GM21576 (cell line): ENCODE measurements at regions not wholly inside any gene's neighbourhood (a gene's known extent, or its start where the extent isn't known, plus 50 kb on each side); places are given as distances from the start of the nearest gene placed in this dataset.

Experiments
- ATAC-seq: cut with Tn5 transposase; IDR thresholded peaks from one replicate; pipeline ENCODE4 v1.9.1; 2021; ENCODE audit warnings: mild to moderate bottlenecking, moderate library complexity; ENCODE audit not compliant: unreplicated experiment

GRCh38 chr12:78683031-78683430 lies 181.5 kb upstream of the SYT1 start:
- no peak for ATAC-seq

GRCh38 chr12:78683626-78684025 lies 180.9 kb upstream of the SYT1 start:
- ATAC-seq, result no peak

DNA sequence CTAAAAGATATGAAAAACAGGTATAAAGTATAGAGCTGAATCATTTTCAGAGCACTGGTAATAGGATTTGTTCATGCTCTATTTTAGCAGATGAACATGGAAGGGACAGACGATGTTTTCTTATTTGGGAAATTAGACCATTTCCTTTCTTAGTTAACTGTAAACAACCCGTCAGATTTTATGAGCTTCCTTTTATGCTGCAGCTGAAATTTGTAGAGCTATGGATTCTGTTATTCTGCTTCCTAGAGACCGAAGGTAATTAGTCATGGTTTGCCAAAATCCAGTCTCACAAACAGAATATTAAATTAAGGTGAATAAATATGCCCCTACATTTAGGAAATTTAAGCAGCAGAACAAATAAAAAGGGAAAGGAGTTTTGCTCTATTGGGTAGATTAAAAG lies 180.2 kb upstream of the SYT1 start:
- no peak for ATAC-seq

DNA sequence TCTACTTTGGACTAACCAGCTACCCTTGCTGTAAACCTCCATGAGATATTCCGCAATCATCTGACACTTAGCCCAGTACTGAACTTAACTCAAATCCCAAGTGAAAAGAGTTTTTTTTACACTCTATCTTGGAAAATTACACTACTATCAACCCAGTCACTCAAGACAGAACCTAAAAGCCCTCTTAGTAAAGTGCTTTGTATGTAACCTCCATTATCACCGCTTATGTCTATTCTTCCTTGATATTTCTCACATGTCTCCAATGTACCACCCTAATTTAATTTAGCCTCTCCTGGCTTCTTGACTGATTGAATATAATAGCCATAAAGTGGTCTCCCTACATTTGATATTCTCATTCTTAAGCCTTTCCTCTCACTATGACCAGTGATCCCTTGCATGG lies 168.8 kb upstream of the SYT1 start:
- ATAC-seq, result no peak

GRCh38 chr12:78696267-78696666 lies 168.3 kb upstream of the SYT1 start:
- no peak for ATAC-seq

GRCh38 chr12:78697817-78698415 lies 166.7 kb upstream of the SYT1 start:
- ATAC-seq, result no peak

DNA sequence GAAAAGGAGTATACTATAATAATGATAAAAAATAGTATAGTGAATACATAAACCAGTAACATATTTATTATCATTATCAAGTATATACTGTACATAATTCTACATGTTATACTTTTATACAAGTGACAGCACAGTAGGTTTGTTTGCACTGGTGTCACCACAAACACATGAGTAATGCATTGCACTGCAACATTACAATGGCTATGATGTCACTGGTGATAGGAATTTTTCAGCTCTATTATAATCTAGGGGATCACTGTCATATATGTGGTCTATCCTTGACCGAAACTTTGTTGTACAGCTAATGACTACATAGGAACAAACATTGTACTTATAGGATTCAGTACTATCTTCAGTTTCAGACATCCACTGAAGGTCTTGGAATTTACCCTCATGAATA lies 165.8 kb upstream of the SYT1 start:
- ATAC-seq, result no peak

DNA sequence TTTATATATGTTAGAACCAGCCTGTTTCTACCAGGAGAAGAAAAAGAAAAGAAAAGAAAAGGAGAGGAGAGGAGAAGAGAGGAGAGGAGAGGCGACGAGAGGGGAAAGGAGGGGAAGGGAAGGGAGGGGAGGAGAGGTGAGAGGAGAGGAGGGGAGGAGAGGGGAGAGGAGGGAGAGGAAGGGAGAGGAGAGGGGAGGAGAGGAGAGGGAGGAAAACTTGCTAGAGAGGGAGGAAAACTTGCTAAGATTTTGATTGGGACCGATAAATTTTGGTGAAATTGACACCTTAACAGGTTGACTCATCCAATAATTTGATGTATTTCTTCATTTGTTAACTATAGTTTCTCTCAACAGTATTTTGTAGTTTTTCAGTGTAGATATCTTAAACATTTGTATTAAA lies 164.0 kb upstream of the SYT1 start:
- no peak for ATAC-seq

DNA sequence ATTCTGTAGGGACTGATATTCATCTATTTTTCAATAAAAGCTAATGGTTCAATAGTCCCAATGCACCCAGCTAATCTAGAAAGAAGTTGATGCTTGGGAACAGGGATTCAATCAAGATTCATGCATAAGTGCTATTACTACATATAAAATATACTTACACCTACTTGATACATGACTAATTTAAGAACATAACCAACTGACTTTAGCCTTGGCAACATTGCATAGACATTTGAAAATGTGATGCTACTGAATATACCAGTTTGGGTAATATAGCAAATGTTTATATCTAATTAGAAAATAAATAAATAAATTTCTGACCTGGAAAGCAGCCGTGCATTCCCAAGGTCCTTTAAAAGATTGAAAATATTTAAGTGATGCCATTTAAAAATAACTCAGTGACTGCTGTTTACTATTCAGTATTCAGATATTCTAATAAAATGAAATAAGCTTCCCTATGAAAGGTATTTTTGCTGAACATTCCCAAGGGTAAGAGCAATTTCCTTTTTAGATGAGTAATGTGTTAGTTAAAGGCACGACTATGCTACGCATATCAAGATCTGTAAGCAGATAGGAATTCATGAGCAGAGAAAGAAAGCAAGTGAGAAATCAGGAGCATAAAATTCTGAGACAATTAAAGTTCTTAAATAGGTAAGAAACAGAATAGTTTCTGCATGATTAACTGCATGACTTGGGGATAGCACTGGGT lies 160.6 kb upstream of the SYT1 start:
- no peak for ATAC-seq

DNA sequence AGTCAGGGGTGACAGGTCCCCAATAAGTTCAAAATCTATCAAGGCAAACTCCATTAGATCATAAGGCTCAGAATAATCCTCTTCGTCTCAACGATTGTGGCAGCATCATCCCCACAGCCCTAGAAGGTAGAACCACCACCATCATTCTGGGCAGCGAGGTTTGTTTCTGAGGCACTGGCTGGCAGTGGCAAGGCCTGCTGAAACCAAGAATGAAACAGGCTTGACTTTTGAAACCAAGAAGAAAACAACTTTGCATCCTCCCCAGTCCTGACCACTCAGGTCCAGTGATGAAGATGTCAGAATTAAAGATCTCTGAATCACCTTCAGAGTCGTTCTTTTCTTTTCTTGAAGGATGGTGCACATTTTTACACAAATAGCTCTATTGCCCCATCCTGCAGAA lies 152.6 kb upstream of the SYT1 start:
- no peak for ATAC-seq

- no peak for ATAC-seq
Observed at GRCh38 chr12:78712834-78713481, 151.6 kb upstream of the SYT1 start.

- ATAC-seq, result no peak
Observed at GRCh38 chr12:78719721-78720120, 144.9 kb upstream of the SYT1 start.

GRCh38 chr12:78721906-78722305 lies 142.7 kb upstream of the SYT1 start:
- no peak for ATAC-seq

GRCh38 chr12:78725033-78725432 lies 139.5 kb upstream of the SYT1 start:
- no peak for ATAC-seq

DNA sequence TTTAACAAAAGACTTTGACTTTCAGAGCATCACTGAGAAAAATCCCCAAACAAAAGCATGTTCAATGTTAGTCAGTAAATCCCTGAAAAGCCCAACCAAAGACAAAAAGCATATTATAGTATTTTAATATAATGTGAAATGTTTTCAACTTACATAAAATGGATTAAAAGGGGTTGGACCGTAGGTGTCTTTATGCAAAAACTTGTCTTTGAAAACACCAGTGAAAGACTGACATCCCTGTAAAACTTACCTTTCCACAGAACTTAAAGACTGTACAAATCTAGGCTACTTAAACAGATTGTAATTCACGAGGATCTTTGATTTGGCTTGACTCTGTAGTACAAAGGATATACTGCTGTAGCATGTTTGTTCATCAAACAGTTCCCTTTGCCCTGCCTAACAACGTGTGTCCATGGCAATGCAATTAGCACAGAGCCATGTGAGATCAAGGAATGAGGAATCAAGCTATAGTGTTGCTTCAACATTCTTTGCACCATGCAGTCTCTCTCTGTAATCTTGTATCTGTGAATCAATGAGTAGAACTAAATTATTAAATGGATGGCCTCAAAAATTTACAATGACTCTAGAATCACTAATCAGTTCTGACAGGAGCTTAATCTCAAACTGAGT lies 138.5 kb upstream of the SYT1 start:
- no peak for ATAC-seq

GRCh38 chr12:78726854-78727253 lies 137.7 kb upstream of the SYT1 start:
- ATAC-seq, result no peak

DNA sequence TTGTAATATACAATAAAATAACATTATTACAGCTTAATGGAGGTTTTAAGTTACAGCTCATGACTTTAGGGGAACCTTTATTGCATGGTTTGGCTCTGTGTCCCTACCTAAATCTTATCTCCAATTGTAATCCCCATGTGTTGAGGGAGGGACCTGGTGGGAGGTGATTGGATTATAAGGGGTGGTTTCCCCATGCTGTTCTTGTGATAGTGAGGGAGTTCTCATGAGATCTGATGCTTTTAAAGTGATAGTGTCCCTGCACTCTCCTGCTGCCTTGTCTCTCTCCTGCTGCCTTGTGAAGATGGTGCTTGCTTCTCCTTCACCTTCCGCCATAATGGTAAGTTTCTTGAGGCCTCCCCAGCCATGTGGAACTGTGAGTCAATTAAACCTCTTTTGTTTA lies 132.1 kb upstream of the SYT1 start:
- ATAC-seq, result no peak

GRCh38 chr12:78739653-78740052 lies 124.9 kb upstream of the SYT1 start:
- ATAC-seq, result no peak

- ATAC-seq, result no peak
Observed at GRCh38 chr12:78746001-78746400, 118.6 kb upstream of the SYT1 start.

DNA sequence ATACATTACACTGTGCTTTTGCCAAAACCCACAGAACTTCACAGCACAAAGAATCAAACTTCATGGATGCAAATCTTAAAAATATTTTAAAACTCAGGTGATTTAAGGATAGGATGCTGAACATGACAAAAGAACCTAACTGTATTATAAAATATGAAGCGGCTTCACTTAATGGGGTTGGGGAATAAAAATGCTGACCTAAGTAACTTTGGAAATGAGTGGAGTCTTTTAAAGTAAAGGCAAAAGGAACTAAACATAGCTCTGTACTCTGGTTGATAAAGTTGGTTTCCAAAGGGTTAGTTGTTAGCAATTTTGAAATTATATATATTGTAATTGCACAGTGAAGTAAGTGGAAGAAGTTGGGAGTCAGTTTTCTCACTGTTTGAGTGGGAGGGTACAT lies 111.5 kb upstream of the SYT1 start:
- no peak for ATAC-seq

DNA sequence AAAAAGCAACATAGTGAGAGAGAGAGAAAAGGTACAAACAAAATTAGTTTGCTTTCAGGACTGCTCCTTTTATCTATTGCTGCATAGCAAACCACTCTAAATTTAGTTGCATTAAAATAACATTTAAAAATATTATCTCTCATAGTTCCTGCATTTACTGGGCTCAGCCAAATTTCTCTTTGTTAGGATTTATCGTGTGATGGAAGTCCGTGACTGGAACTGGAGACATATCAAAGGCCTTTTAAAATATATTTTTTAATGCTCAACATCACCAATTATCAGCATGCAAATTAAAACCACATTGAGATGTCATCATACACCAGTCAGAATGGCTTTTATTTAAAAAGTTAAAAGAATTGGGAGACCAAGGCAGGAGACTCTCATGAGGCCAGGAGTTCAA lies 107.6 kb upstream of the SYT1 start:
- no peak for ATAC-seq

DNA sequence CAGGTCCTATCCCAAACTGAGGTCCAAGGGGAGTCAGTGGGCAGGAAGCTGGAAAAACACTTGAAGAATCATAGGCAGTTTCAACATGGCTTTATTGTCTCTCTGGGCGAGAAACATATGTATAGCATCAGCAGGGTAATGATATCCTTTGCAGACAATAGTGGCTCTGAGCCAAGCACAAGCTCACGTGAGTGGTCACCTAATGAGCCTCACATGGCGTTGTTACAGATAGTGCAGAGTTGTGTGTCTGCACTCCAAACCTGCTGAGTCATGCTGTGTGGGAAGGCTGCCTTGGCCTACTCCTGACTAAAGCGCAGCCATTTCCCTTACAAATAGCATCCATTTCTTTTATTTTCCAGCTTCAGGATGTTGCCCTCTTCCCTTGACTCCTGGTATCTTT lies 105.2 kb upstream of the SYT1 start:
- ATAC-seq, result no peak
